ENCODE measurements at regions not wholly inside any gene's neighbourhood (a gene's known extent, or its start where the extent isn't known, plus 50 kb on each side); places are given as distances from the start of the nearest gene placed in this dataset.

DNA sequence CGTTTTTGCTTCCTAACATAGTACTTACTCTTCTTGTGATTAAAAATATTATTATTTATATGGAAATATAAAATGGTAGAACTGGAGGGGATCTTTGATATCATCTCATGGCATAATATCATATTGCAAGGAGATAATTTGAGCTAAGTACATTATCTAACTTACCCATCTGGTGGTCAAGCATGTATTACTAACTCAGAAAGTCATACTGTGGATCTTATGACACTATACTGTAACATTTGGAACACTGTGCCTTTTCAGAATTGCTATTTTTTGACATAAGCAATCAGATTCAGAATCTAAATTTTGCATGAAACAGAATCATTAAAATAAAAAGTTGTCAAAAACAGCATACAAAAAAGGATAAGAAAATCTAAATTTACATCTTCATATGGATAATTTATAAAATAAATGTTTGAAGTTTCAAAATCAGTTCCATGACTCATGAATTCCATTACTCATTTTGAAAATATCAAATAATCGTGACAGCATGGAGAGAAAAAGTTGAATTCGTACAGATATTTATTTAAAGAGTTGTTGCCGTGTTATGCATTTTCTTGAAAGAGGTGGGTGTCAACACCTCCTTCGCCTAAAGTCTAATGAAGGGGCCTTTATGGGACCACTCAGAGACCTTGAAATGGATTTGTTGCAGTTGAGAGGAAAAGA lies 928.1 kb downstream of the PDHA2 start:
- DNase-seq (ENCODE audit: low read depth, low spot score): no peak

DNA sequence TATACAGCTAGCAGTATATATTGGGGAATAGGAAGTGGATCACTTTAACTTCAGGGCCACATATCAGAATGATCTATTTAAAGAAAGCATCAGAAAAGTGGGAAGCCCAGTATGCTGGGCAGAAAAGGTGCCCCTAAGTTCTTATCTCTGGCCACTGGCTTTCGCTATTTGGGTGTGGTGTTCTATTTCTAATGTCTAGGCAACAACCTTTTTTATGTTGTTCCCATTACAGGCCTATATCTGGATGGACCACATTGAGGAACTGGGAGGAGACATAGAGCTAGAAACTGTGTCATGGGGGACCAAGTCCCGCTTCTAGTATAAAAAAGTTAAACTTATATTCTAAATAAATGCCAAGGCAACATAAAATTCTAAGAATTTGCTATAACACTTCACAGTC lies 935.6 kb downstream of the PDHA2 start:
- DNase-seq (ENCODE audit: low read depth, low spot score): no peak

DNA sequence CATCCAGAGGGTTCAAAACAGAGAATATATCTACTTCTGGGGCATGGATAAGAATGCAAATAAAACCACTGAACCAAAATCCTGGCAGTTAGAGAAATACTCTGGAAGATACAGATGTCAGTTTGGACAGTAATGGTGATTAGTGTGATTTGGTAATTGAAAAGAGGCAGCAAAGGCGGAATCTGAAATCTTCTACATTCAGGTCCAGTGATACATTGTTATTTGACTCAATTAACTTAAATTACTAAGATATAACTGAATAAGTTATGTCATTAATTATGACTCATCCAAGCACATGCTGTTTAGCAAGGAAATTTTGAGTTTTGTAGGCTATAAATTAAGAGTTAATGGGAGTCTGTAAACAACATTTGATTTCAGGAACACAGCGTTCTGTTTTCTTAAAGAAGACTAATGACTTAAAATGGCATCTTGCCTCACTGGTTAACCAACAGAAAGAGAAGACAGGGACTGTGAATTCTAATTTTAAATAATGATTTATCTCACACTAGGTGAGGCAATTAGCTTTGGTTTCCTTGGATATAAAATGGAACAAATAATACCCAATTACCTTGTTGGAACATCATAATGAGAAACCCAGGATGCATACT lies 937.1 kb downstream of the PDHA2 start:
- DNase-seq (ENCODE audit: low read depth, low spot score): no peak

- no peak for DNase-seq (ENCODE audit: low read depth, low spot score)
Observed at GRCh38 chr4:96784336-96784735, 944.4 kb downstream of the PDHA2 start.

DNA sequence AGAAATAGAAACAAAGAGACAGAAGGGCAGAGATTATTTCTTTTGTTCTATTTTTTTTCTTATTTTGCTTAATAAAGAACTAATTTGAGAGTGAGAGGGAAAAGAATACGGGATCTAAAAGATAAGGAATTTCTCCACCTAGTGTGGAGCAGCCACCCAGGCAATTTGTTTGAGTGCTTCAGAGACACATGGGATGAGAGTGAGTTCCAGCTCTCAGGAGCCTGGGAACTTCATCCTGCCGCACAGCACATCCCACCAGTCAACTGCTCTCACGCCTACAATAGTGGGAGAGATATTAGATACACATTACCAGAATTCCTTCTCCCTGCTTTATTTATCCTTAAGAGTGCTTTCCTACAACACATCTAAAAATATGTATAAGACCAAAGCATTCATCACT lies 946.4 kb downstream of the PDHA2 start:
- peak; percentile 15 for DNase-seq (ENCODE audit: low read depth, low spot score)

GRCh38 chr4:96787766-96788165 lies 947.9 kb downstream of the PDHA2 start:
- DNase-seq (ENCODE audit: low read depth, low spot score): no peak

DNA sequence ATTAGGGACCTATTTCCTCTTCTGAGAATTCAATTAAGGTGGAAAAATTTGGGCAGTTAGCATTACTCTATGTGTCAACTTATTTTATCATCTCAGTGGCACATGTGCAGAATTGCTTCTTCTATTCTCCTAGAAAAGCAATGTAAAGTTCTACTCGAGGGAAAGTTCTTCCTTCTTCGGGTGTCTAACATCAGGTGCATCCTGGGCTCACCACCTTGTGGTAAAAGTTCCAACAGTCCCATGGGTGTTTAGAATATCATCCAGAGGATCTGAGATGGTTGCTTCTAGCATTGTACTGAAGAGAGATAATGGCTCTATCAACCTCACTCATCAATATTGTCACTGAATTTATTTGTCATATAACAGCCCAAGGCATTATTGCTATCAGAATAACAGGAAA lies 969.7 kb downstream of the PDHA2 start:
- DNase-seq (ENCODE audit: low read depth, low spot score): no peak

- DNase-seq (ENCODE audit: low read depth, low spot score): no peak
Observed at GRCh38 chr4:96827086-96827485, 987.2 kb downstream of the PDHA2 start.

GRCh38 chr4:96833831-96834230 lies 993.9 kb downstream of the PDHA2 start:
- no peak for DNase-seq (ENCODE audit: low read depth, low spot score)

DNA sequence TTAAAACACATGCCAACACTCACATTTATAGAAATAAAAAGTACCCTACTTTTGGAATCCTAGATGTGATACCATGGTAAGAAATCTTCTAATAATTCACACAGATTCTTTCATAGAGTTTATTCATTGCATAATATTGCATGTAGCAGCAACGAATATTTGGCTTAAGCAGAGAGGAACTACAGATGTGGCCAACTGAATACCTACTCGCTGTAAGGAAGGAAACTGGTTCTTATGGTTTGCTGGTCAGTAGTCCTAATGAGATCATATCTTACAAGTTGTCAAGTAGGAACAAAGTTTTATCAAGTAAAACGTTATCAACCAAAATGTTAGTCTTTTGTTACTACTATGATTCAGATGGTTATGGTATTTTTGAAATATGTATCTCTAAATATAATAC lies 996.1 kb downstream of the PDHA2 start:
- no peak for DNase-seq (ENCODE audit: low read depth, low spot score)

- DNase-seq (ENCODE audit: low read depth, low spot score): no peak
Observed at GRCh38 chr4:96839441-96839840, 999.5 kb downstream of the PDHA2 start.

DNA sequence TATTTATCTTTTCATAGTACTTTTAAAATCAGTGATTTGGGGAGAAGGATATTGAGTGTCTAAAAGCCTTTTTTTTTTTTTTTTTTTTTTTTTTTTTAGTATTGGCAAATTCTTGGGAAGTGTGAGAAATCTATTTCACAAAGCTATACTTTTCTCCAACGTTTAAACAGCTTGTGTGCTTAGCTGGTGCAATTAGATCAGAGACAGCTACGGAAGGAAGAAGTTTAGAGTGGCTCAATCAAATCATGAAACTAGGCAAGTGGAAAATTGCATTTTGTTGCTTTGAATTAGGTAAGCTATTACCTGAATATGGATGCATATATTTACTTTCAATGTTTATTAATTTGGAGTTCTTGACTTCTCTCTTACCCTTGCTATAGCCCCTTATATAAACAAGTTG lies 1001.9 kb downstream of the PDHA2 start:
- DNase-seq (ENCODE audit: low read depth, low spot score): no peak

DNA sequence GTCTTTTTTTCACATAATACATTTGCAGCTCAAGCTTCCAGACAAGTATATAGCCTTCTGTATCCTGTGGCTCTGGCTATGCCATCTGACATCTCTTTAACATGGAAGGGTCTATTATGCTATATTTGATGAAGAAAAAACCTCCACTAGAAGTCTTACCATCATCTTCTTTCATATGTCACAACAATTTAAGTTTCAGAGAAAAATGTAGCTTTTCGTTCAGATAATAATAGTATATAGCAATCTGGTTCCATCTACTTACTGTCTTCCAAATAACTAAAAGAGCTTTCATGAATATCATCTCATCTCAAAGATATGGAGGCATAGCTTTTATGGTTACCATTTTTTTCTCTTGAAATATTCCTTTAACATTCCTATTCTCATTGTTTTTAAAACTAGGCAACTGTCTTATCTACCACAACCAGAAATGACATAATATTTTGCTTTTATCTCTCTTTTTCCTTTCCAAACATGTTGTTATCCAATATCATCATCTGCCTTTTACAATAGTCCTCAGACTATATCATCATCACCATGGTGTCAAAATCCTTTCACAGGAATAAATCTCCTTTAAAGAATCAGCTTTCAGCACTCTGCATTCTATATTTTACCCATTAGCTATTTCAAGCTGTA lies 1005.1 kb downstream of the PDHA2 start:
- DNase-seq (ENCODE audit: low read depth, low spot score): no peak

DNA sequence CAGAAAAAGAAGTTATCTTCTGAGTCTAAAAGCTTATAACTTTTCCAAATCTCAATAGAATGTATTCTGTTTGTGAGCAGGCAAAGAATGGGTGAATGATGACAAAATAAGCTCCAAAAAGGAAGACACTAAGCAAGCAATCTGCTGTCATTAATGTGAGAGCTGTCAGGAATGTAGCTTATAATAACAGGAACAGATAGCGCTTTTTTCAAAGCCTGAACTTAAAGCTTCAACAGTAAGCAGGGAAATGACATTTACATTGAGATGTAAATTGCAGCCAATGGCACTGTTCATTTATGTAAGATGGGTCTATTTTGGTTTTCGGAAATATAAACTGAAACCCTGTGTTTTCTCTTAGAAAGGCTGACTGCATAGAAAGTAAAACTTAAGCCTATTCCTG lies 1005.9 kb downstream of the PDHA2 start:
- no peak for DNase-seq (ENCODE audit: low read depth, low spot score)

DNA sequence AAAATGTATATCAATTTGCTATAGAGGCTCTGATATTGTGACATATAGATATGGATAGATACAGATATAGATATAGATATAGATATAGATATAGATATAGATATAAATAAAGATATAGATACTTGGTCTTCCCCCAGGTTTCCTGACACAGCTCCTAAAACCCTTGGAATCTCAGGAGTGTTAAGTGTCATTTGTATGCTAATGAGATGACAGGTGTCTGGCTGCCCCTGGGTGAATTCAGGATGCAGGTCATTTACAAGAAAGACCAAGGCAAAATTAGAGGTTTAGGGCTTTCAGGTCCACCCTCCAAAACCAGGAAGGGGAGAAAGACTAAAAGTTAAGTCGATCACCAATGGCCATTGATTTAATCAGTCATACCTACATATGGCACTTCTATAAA lies 1034.8 kb downstream of the PDHA2 start:
- peak; percentile 9 for DNase-seq (ENCODE audit: low read depth, low spot score)

DNA sequence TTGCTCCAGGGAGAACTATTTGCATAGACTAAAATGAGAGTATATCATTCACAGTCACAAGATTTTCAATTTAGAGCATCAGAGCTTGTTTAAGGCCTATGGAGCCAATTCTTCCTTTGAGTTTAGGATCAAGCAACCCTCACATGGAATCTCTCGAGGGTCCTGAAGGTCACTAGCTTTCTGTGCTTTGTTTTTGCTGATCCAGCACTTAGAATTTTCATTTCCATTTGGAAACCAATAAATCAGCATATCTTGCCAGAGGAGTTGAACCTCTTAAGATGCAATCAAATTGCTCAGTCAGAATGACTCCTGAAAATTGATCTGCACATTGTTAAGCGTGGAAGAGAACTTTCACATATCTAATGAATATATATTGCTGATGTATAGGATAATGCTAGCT lies 1039.6 kb downstream of the PDHA2 start:
- no peak for DNase-seq (ENCODE audit: low read depth, low spot score)

- DNase-seq (ENCODE audit: low read depth, low spot score): peak; percentile 78
Observed at GRCh38 chr4:96887857-96888256, 1048.0 kb downstream of the PDHA2 start.

- DNase-seq (ENCODE audit: low read depth, low spot score): no peak
Observed at GRCh38 chr4:96894621-96895020, 1054.7 kb downstream of the PDHA2 start.

- no peak for DNase-seq (ENCODE audit: low read depth, low spot score)
Observed at GRCh38 chr4:96895826-96896225, 1055.9 kb downstream of the PDHA2 start.

- DNase-seq (ENCODE audit: low read depth, low spot score): no peak
Observed at GRCh38 chr4:96912716-96913115, 1072.8 kb downstream of the PDHA2 start.

- DNase-seq (ENCODE audit: low read depth, low spot score): peak; percentile 18
Observed at GRCh38 chr4:96913441-96914080, 1073.7 kb downstream of the PDHA2 start.

DNA sequence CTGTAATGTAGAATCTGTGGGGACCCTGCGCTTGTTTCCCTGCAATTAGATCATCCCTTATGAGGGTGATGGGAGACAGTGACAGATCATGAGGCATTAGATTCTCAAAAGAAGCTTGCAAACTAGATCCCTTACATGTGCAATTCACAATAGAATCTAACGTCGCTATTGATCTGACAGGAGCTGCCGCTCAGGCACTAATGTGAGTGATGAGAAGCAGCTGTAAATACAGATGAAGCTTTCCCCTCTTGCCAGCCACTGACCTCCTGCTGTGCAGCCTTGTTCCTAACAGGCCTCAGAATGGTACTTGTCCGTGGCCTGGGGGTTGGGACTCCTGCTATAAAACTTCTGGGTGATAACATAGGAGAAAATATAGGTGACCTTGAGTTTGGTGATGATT lies 1076.8 kb downstream of the PDHA2 start:
- DNase-seq (ENCODE audit: low read depth, low spot score): peak; percentile 45

- no peak for DNase-seq (ENCODE audit: low read depth, low spot score)
Observed at GRCh38 chr4:96936886-96937285, 1097.0 kb downstream of the PDHA2 start.

Measured in ELF-1 (cell line).